OCI-LY3 (cell line): ENCODE measurements at regions not wholly inside any gene's neighbourhood (a gene's known extent, or its start where the extent isn't known, plus 50 kb on each side); places are given as distances from the start of the nearest gene placed in this dataset.

Source experiments
- H2AFZ ChIP-seq: fragments of 200-600, 300-600 bp; shearing (Covaris generic); 2 replicates; pipeline ENCODE4 v1.6.0; 2014; ENCODE audit warnings: antibody characterized with exemption, low read depth, low read length
- H3K27ac ChIP-seq: fragments of 200-600, 300-600 bp; sonication (generic); 2 replicates; pipeline ENCODE4 v1.5.1; 2014; ENCODE audit warnings: mild to moderate bottlenecking, low read length, moderate library complexity, mixed read lengths
- H3K27me3 ChIP-seq: fragments of 200-600, 300-600 bp; sonication (generic); 2 replicates; pipeline ENCODE4 v1.6.1; 2014; ENCODE audit warnings: low read depth, low read length, mixed read lengths
- H3K36me3 ChIP-seq: fragments of 200-600, 300-600 bp; sonication (generic); replicated peaks from 2 replicates; pipeline ENCODE3; 2014; ENCODE audit warnings: low read depth, low read length, mixed read lengths
- H3K4me1 ChIP-seq: fragments of 300-600, 200-600 bp; sonication (generic); 2 replicates; pipeline ENCODE4 v1.6.1; 2014; ENCODE audit warnings: low read length, mixed read lengths
- H3K4me2 ChIP-seq: fragments of 200-600, 300-600 bp; sonication (generic); 2 replicates; pipeline ENCODE4 v1.6.1; 2014; ENCODE audit warnings: low read length, mixed read lengths
- H3K4me3 ChIP-seq: fragments of 300-600, 200-600 bp; sonication (generic); 2 replicates; pipeline ENCODE4 v1.5.1; 2014; ENCODE audit warnings: antibody characterized with exemption, mild to moderate bottlenecking, low read length, moderate library complexity
- H3K79me2 ChIP-seq: fragments of 300-600, 200-600 bp; shearing (Covaris generic); 2 replicates; pipeline ENCODE4 v1.6.1; 2014; ENCODE audit warnings: mild to moderate bottlenecking, low read length, mixed read lengths
- H3K9ac ChIP-seq: fragments of 300-600, 200-600 bp; shearing (Covaris generic); 2 replicates; pipeline ENCODE4 v1.6.0; 2014; ENCODE audit warnings: mild to moderate bottlenecking, low read length, moderate library complexity
- H3K9me3 ChIP-seq: fragments of 200-600, 300-600 bp; shearing (Covaris generic); 2 replicates; pipeline ENCODE4 v1.6.1; 2014; ENCODE audit warnings: low read length, mixed read lengths; ENCODE audit not compliant: insufficient read depth
- H4K20me1 ChIP-seq: fragments of 200-600, 300-600 bp; sonication (generic); 2 replicates; pipeline ENCODE4 v1.6.1; 2016; ENCODE audit warnings: low read length, mixed read lengths; ENCODE audit not compliant: insufficient read depth
- CTCF ChIP-seq: fragments of 200-600, 300-600 bp; sonication (generic); IDR thresholded peaks from 2 replicates; pipeline ENCODE4 v1.5.1; 2014; ENCODE audit warnings: antibody characterized with exemption, low read length, low read depth
- EZH2phosphoT487 ChIP-seq: fragments of 200-600 bp; shearing (Covaris generic); IDR thresholded peaks from 2 replicates; pipeline ENCODE4 v1.6.1; 2018; ENCODE audit warnings: antibody characterized with exemption, mixed run types, low read depth

GRCh38 chr15:31254431-31255175 lies 72.0 kb upstream of the KLF13 start:
- Histone ChIP-seq H3K79me2 (no peaks in the 10 kb centered on the region), H4K20me1 (no peaks in the 10 kb centered on the region), H3K4me2 (no peak overlapping the region), H3K9ac (no peak overlapping the region), H3K27me3 (no peaks in the 10 kb centered on the region; the same call in 1 of the 2 replicates), H2AFZ (no peak overlapping the region), H3K9me3 (no peaks in the 10 kb centered on the region), H3K36me3 (no peaks in the 10 kb centered on the region), H3K27ac (no peak overlapping the region), H3K4me3 (no peak overlapping the region), H3K4me1 (peaks cover 34% of the 10 kb centered on the region)
- TF ChIP-seq CTCF (no peak), EZH2phosphoT487 (no peak)

GRCh38 chr15:31255176-31255510 lies 71.5 kb upstream of the KLF13 start:
- no peak overlapping the region for H3K4me2 ChIP-seq
- no peaks in the 10 kb centered on the region for H4K20me1 ChIP-seq
- no peak overlapping the region for H3K27ac ChIP-seq
- H3K9ac ChIP-seq, result no peak overlapping the region
- H3K36me3 ChIP-seq, result no peaks in the 10 kb centered on the region
- TF ChIP-seq EZH2phosphoT487 (no peak), CTCF (no peak)
- no peaks in the 10 kb centered on the region for H3K27me3 ChIP-seq
- no peak overlapping the region for H3K4me3 ChIP-seq
- no peaks in the 10 kb centered on the region for H3K9me3 ChIP-seq
- no peaks in the 10 kb centered on the region for H3K79me2 ChIP-seq
- H3K4me1 ChIP-seq, result peaks cover 34% of the 10 kb centered on the region
- H2AFZ ChIP-seq, result no peak overlapping the region

- TF ChIP-seq EZH2phosphoT487, result no peak
- Histone ChIP-seq H4K20me1 (no peaks in the 10 kb centered on the region), H3K9ac (peak overlapping the region; percentile 23; the same call in 1 of the 2 replicates), H3K4me1 (peaks cover 34% of the 10 kb centered on the region), H3K4me3 (no peak overlapping the region), H2AFZ (peak overlapping the region; percentile 23; the same call in 1 of the 2 replicates), H3K36me3 (no peaks in the 10 kb centered on the region), H3K4me2 (peak overlapping the region; percentile 43), H3K79me2 (no peaks in the 10 kb centered on the region), H3K27me3 (no peaks in the 10 kb centered on the region), H3K27ac (peak overlapping the region; percentile 4; the same call in 1 of the 2 replicates), H3K9me3 (no peaks in the 10 kb centered on the region)
Measured at GRCh38 chr15:31255732-31256377, 70.8 kb upstream of the KLF13 start.

- no peak overlapping the region for H3K4me3 ChIP-seq
- TF ChIP-seq CTCF (no peak), EZH2phosphoT487 (no peak)
- H3K79me2 ChIP-seq, result no peaks in the 10 kb centered on the region
- no peaks in the 10 kb centered on the region for H3K9me3 ChIP-seq
- H3K27me3 ChIP-seq, result no peaks in the 10 kb centered on the region
- no peaks in the 10 kb centered on the region for H3K36me3 ChIP-seq
- peaks cover 37% of the 10 kb centered on the region for H3K4me1 ChIP-seq
- peak overlapping the region; percentile 43 for H3K4me2 ChIP-seq
- H3K27ac ChIP-seq, result peak overlapping the region; percentile 1; the same call in 1 of the 2 replicates
- H4K20me1 ChIP-seq, result no peaks in the 10 kb centered on the region
- H2AFZ ChIP-seq, result peak overlapping the region; percentile 23; the same call in 1 of the 2 replicates
- H3K9ac ChIP-seq, result peak overlapping the region; percentile 23; the same call in 1 of the 2 replicates
Measured at GRCh38 chr15:31256378-31257265, 70.0 kb upstream of the KLF13 start.
